Left lung (tissue), 4 donors: ENCODE measurements at regions not wholly inside any gene's neighbourhood (a gene's known extent, or its start where the extent isn't known, plus 50 kb on each side); places are given as distances from the start of the nearest gene placed in this dataset.
A peak's percentile ranks its signal among the peaks of the same experiment; 100 is the strongest.

Source experiments
- ATAC-seq: fragments of 200-7000 bp; cut with Tn5 transposase; one replicate; pipeline ENCODE4 v1.9.1; 2020; ENCODE audit warnings: moderate library complexity
- DNase-seq, 4 donors: peaks; one replicate each; pipeline ENCODE4 v3.0.0-alpha.2; 2013 to 2020
- H3K27ac ChIP-seq, 2 donors: fragments of 200-600 bp; sonication (generic) in 1 of 2; one replicate each; pipeline versions ENCODE4 v1.5.0 to v1.8.0; 2020 to 2021
- H3K27me3 ChIP-seq, 2 donors: fragments of 200-600 bp; sonication (generic) in 1 of 2; one replicate each; pipeline versions ENCODE4 v1.5.0 to v1.8.0; 2020 to 2021
- H3K36me3 ChIP-seq, 2 donors: fragments of 200-600 bp; sonication (generic) in 1 of 2; one replicate each; pipeline versions ENCODE4 v1.5.0 to v1.8.0; 2020 to 2021
- H3K4me1 ChIP-seq, 2 donors: fragments of 200-600 bp; one replicate each; pipeline ENCODE4 v1.8.0; 2021
- H3K4me3 ChIP-seq, 2 donors: fragments of 200-600 bp; sonication (generic) in 1 of 2; one replicate each; pipeline versions ENCODE4 v1.5.0 to v1.8.0; 2020 to 2021; ENCODE audit warnings: mild to moderate bottlenecking in 1 of 2
- H3K9me3 ChIP-seq, 2 donors: fragments of 200-600 bp; sonication (generic) in 1 of 2; one replicate each; pipeline versions ENCODE4 v1.5.0 to v1.8.0; 2020 to 2021
- intact Hi-C, 2 donors: fragments of 100-400 bp; cut with DNase I; formaldehyde crosslinking; loops; one replicate each; pipeline versions ENCODE4 v1.11.2 to v1.14.2; 2022
- TF ChIP-seq, protein P1 (sequence below), 2 donors: fragments of 200-600 bp; sonication (generic) in 1 of 2; IDR thresholded peaks; one replicate each; pipeline versions ENCODE4 v1.5.0 to v1.8.0; 2021; ENCODE audit warnings: antibody characterized with exemption in 2 of 2
- donor health status: DM: no; HTN: yes; CAD: no.
- donor health status: DM: no; HTN: no; CAD: no.

DNA sequence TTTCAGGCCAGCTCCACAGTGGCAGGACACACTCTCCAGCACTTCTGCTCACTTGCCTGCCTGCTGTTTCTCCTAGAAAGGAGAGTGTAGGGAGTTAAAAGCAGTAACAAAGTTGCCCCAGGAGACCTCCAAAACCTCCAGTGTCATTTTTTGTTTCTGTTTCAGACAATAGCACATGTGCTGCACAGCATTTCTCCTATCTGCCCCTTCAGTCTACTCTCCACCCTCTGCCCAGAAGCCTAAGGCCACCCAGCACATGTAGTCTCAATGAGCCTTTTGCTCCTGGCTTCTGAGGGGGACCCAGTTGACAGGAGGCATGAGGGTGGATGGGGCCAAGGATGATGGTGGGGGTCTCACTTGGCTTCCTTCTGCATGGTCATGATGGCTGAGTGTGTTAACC, 329.6 kb upstream of the CLNK start:
- intact Hi-C loops: no loop called here
- Histone ChIP-seq H3K36me3 (no peaks in the 10 kb centered on the region), H3K27me3 (no peaks in the 10 kb centered on the region), H3K4me1 (no peaks in the 10 kb centered on the region), H3K4me3 (no peak overlapping the region), H3K9me3 (peaks cover 0 to 2% of the 10 kb centered on the region in 2 donors), H3K27ac (no peak overlapping the region)
- DNase-seq (no peak), ATAC-seq (no peak)
- TF ChIP-seq, protein P1, sequence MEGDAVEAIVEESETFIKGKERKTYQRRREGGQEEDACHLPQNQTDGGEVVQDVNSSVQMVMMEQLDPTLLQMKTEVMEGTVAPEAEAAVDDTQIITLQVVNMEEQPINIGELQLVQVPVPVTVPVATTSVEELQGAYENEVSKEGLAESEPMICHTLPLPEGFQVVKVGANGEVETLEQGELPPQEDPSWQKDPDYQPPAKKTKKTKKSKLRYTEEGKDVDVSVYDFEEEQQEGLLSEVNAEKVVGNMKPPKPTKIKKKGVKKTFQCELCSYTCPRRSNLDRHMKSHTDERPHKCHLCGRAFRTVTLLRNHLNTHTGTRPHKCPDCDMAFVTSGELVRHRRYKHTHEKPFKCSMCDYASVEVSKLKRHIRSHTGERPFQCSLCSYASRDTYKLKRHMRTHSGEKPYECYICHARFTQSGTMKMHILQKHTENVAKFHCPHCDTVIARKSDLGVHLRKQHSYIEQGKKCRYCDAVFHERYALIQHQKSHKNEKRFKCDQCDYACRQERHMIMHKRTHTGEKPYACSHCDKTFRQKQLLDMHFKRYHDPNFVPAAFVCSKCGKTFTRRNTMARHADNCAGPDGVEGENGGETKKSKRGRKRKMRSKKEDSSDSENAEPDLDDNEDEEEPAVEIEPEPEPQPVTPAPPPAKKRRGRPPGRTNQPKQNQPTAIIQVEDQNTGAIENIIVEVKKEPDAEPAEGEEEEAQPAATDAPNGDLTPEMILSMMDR (IDR thresholded peaks at IDR 0.05): no peak

GRCh38 chr4:11013094-11013664, 328.6 kb upstream of the CLNK start:
- Histone ChIP-seq H3K4me1 (no peaks in the 10 kb centered on the region), H3K4me3 (no peak overlapping the region), H3K36me3 (no peaks in the 10 kb centered on the region), H3K9me3 (peaks cover 0 to 10% of the 10 kb centered on the region in 2 donors), H3K27me3 (no peaks in the 10 kb centered on the region), H3K27ac (no peak overlapping the region)
- DNase-seq: no peak
- TF ChIP-seq, protein P1 (IDR thresholded peaks at IDR 0.05): no peak
- no peak for ATAC-seq
- intact Hi-C loops: no loop called here

GRCh38 chr4:11011249-11011648, 326.7 kb upstream of the CLNK start:
- Histone ChIP-seq H3K27ac (no peak overlapping the region), H3K9me3 (peaks cover 0 to 8% of the 10 kb centered on the region in 2 donors), H3K36me3 (no peaks in the 10 kb centered on the region), H3K4me1 (no peaks in the 10 kb centered on the region), H3K4me3 (no peak overlapping the region), H3K27me3 (no peaks in the 10 kb centered on the region)
- DNase-seq (peak in 1 of 4 donors; percentile 43), ATAC-seq (peak; percentile 67)
- intact Hi-C loops: no loop called here
- TF ChIP-seq, protein P1 (IDR thresholded peaks at IDR 0.05): no peak

- Histone ChIP-seq H3K4me1 (no peaks in the 10 kb centered on the region), H3K36me3 (no peaks in the 10 kb centered on the region), H3K4me3 (no peak overlapping the region), H3K9me3 (peaks cover 0 to 8% of the 10 kb centered on the region in 2 donors), H3K27me3 (no peaks in the 10 kb centered on the region), H3K27ac (no peak overlapping the region)
- TF ChIP-seq, protein P1 (IDR thresholded peaks at IDR 0.05): no peak
- ATAC-seq (no peak), DNase-seq (no peak)
- intact Hi-C loops: no loop called here
These were observed 326.1 kb upstream of the CLNK start for GRCh38 chr4:11010624-11011023.

DNA sequence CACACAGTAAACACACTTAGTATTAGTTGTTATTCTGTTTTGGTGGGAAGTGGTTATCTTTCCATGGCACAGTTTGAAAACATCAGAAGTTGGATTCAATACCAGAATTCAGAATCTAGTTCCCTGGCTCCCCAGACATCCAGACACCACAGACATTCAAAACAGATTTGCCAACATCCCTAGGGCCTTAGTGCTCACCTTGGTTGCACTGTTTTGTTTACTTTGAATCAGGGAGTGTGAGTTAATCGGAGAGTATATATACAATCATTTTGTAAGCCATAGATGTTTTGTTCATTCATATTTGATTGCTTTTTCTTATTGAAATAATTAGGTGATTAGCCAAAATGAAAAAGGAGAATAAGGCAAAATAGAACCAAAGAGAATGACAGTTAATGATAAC, 324.7 kb upstream of the CLNK start:
- Histone ChIP-seq H3K4me1 (no peaks in the 10 kb centered on the region), H3K4me3 (no peak overlapping the region), H3K9me3 (peaks cover 0 to 8% of the 10 kb centered on the region in 2 donors), H3K27ac (no peak overlapping the region), H3K27me3 (no peaks in the 10 kb centered on the region), H3K36me3 (no peaks in the 10 kb centered on the region)
- intact Hi-C loops: no loop called here
- TF ChIP-seq, protein P1 (IDR thresholded peaks at IDR 0.05): no peak
- ATAC-seq: no peak
- no peak for DNase-seq
